Upper lobe of left lung (tissue), 4 donors: ENCODE measurements at regions not wholly inside any gene's neighbourhood (a gene's known extent, or its start where the extent isn't known, plus 50 kb on each side); places are given as distances from the start of the nearest gene placed in this dataset.

Source experiments
- POLR2A ChIP-seq, 4 donors: fragments of 450-650 bp; IDR thresholded peaks; one replicate each; pipeline ENCODE4 v1.5.1; 2016 to 2017; ENCODE audit warnings: antibody characterized with exemption in 4 of 4, mild to moderate bottlenecking in 2 of 4
- POLR2AphosphoS5 ChIP-seq, 2 donors: sonication (generic); formaldehyde crosslinking; IDR thresholded peaks; one replicate each; pipeline ENCODE4 v1.5.1; 2017; ENCODE audit warnings: antibody characterized with exemption in 2 of 2
- TF ChIP-seq, protein P1 (sequence below), 6 experiments: fragments of 450-650 bp in 4 of 6; fragments of 200-600 bp in 2 of 6; sonication (generic) in 2 of 6; IDR thresholded peaks; one replicate each; pipeline ENCODE4 v1.5.1; 2016 to 2019; ENCODE audit warnings: antibody characterized with exemption in 6 of 6

DNA sequence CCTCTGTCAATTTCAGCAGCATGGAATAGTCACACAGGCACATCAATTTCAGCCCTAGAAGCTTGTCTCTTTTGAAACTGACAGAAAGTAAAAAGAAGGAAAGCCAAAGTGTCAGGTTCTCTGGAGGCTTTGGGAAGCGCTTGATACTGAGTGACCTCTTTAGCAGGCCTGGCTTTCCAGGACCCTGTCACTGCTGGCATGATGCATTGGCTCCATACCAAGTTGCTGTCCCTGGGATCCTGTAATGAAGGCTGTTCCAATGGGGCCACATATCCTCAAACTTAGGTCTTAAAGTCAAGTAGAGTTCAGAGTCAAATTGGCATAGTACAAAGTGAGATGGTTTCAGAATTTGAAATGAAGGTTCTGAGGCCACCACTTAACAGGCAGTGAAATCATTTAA lies 640.9 kb downstream of the SQOR start:
- TF ChIP-seq, protein P1, sequence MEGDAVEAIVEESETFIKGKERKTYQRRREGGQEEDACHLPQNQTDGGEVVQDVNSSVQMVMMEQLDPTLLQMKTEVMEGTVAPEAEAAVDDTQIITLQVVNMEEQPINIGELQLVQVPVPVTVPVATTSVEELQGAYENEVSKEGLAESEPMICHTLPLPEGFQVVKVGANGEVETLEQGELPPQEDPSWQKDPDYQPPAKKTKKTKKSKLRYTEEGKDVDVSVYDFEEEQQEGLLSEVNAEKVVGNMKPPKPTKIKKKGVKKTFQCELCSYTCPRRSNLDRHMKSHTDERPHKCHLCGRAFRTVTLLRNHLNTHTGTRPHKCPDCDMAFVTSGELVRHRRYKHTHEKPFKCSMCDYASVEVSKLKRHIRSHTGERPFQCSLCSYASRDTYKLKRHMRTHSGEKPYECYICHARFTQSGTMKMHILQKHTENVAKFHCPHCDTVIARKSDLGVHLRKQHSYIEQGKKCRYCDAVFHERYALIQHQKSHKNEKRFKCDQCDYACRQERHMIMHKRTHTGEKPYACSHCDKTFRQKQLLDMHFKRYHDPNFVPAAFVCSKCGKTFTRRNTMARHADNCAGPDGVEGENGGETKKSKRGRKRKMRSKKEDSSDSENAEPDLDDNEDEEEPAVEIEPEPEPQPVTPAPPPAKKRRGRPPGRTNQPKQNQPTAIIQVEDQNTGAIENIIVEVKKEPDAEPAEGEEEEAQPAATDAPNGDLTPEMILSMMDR (IDR thresholded peaks at IDR 0.05), result no peak
- no peak for TF ChIP-seq POLR2AphosphoS5 (IDR thresholded peaks at IDR 0.05)
- TF ChIP-seq POLR2A (IDR thresholded peaks at IDR 0.05), result no peak
